ENCODE measurements at regions not wholly inside any gene's neighbourhood (a gene's known extent, or its start where the extent isn't known, plus 50 kb on each side); places are given as distances from the start of the nearest gene placed in this dataset.

GRCh38 chr6:168746013-168746412, 305.0 kb downstream of the SMOC2 start:
- no peaks in the 10 kb centered on the region for H4K20me1 ChIP-seq (ENCODE audit: insufficient read depth, low read length)
- H3K27me3 ChIP-seq (replicated peaks; ENCODE audit: insufficient read depth, low read length), result no peaks in the 10 kb centered on the region
- H3K4me3 ChIP-seq (ENCODE audit: low read length), result no peak overlapping the region
- H3K4me2 ChIP-seq (ENCODE audit: low read depth, low read length), result no peak overlapping the region
- H3K4me1 ChIP-seq (ENCODE audit: low read length), result no peaks in the 10 kb centered on the region
- no peaks in the 10 kb centered on the region for H3F3A ChIP-seq (ENCODE audit: insufficient read depth, low read length)
- DNase-seq, result no peak
- H2AFZ ChIP-seq (ENCODE audit: low read length), result no peak overlapping the region
- no peak overlapping the region for H3K9ac ChIP-seq (ENCODE audit: low read length)
- no peaks in the 10 kb centered on the region for H3K9me2 ChIP-seq (replicated peaks; ENCODE audit: insufficient read depth, low read length)
- H3K36me3 ChIP-seq (replicated peaks; ENCODE audit: insufficient read depth, low read length), result no peaks in the 10 kb centered on the region
- no peak overlapping the region for H3K27ac ChIP-seq (ENCODE audit: low read length)
- H3K9me3 ChIP-seq (replicated peaks; ENCODE audit: insufficient read depth, low read length), result no peaks in the 10 kb centered on the region
- no peak for TF ChIP-seq EZH2phosphoT487 (IDR thresholded peaks at IDR 0.05; ENCODE audit: low read length)
- no peaks in the 10 kb centered on the region for H3K79me2 ChIP-seq (ENCODE audit: low read length)

DNA sequence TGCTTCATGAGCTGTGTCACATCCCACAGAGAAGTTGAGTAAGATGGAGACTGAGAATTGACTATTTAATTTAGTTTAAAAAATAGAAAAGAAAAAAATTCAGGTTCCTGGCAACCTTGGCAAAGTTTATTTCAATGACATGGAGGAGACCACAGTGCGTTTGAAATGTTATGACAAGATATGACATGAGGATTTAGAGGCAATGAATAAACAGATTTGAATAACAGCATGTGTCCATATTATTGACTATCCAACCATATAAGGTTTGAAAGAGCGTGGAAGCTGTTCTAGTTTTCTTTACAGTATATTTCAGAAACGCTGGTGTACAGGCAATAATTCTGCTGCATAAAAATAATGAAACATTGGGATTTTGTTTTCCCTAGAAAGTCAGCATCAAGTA, 303.9 kb downstream of the SMOC2 start:
- no peak overlapping the region for H3K4me2 ChIP-seq (ENCODE audit: low read depth, low read length)
- no peaks in the 10 kb centered on the region for H3K27me3 ChIP-seq (replicated peaks; ENCODE audit: insufficient read depth, low read length)
- H3K79me2 ChIP-seq (ENCODE audit: low read length), result no peaks in the 10 kb centered on the region
- H3K4me1 ChIP-seq (ENCODE audit: low read length), result no peaks in the 10 kb centered on the region
- H3F3A ChIP-seq (ENCODE audit: insufficient read depth, low read length), result no peaks in the 10 kb centered on the region
- H2AFZ ChIP-seq (ENCODE audit: low read length), result no peak overlapping the region
- H3K9me3 ChIP-seq (replicated peaks; ENCODE audit: insufficient read depth, low read length), result no peaks in the 10 kb centered on the region
- DNase-seq, result no peak
- H3K27ac ChIP-seq (ENCODE audit: low read length), result no peak overlapping the region
- H3K36me3 ChIP-seq (replicated peaks; ENCODE audit: insufficient read depth, low read length), result no peaks in the 10 kb centered on the region
- no peak overlapping the region for H3K9ac ChIP-seq (ENCODE audit: low read length)
- no peak overlapping the region for H3K4me3 ChIP-seq (ENCODE audit: low read length)
- TF ChIP-seq EZH2 (optimal IDR thresholded peaks at IDR 0.05; ENCODE audit: low read depth, low read length) (no peak), EZH2phosphoT487 (IDR thresholded peaks at IDR 0.05; ENCODE audit: low read length) (no peak)
- TF ChIP-seq, protein P1, sequence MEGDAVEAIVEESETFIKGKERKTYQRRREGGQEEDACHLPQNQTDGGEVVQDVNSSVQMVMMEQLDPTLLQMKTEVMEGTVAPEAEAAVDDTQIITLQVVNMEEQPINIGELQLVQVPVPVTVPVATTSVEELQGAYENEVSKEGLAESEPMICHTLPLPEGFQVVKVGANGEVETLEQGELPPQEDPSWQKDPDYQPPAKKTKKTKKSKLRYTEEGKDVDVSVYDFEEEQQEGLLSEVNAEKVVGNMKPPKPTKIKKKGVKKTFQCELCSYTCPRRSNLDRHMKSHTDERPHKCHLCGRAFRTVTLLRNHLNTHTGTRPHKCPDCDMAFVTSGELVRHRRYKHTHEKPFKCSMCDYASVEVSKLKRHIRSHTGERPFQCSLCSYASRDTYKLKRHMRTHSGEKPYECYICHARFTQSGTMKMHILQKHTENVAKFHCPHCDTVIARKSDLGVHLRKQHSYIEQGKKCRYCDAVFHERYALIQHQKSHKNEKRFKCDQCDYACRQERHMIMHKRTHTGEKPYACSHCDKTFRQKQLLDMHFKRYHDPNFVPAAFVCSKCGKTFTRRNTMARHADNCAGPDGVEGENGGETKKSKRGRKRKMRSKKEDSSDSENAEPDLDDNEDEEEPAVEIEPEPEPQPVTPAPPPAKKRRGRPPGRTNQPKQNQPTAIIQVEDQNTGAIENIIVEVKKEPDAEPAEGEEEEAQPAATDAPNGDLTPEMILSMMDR (IDR thresholded peaks at IDR 0.05; ENCODE audit: low read length), result no peak
- no peaks in the 10 kb centered on the region for H4K20me1 ChIP-seq (ENCODE audit: insufficient read depth, low read length)
- no peaks in the 10 kb centered on the region for H3K9me2 ChIP-seq (replicated peaks; ENCODE audit: insufficient read depth, low read length)

DNA sequence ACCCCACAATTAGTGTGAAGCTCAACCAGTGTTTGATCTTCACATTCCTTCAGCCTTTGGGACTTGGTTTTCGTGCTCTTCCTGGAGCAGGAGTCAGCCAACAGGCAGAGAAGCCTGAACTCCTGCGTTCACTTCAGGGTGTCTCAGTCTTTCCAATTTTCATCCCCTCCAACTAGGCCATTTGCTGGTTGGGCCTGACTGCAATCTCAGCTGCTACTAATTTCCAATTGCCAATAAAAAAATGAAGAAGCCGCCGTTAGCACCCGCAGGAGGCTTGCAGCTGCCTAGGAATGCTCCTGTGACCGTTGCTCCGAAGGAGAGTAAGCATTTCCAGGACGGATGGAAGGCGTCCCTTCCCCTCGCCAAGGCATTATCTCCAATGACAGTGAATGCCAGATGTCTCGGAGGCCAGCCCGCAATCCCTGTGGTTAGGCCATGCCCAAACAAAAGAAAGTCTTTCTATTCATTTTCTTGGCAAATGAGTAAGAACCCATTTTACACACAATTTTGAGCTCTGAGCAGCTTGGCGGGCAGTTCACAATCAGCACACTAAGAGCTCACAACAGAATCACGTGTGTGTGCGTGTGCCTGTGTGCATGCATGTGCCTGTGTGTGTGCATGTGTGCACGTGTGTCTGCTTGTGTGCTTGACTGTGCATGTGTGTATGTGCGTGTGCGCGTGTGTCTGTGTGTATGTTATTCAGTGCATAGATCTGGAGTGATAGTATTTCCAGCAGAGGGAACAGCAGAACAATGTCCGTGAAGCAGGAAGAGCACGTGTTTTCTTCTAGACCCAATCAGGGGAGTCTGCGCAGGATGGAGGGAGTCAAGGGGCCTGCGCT, 301.2 kb downstream of the SMOC2 start:
- H3K4me2 ChIP-seq (ENCODE audit: low read depth, low read length), result no peak overlapping the region
- no peak overlapping the region for H3K9ac ChIP-seq (ENCODE audit: low read length)
- no peak for TF ChIP-seq EZH2 (optimal IDR thresholded peaks at IDR 0.05; ENCODE audit: low read depth, low read length)
- TF ChIP-seq, protein P1 (IDR thresholded peaks at IDR 0.05; ENCODE audit: low read length), result no peak
- TF ChIP-seq EZH2phosphoT487 (IDR thresholded peaks at IDR 0.05; ENCODE audit: low read length), result no peak
- no peaks in the 10 kb centered on the region for H3K79me2 ChIP-seq (ENCODE audit: low read length)
- no peak overlapping the region for H2AFZ ChIP-seq (ENCODE audit: low read length)
- no peaks in the 10 kb centered on the region for H3K36me3 ChIP-seq (replicated peaks; ENCODE audit: insufficient read depth, low read length)
- H3K4me3 ChIP-seq (ENCODE audit: low read length), result no peak overlapping the region
- H3K27ac ChIP-seq (ENCODE audit: low read length), result no peak overlapping the region
- no peaks in the 10 kb centered on the region for H4K20me1 ChIP-seq (ENCODE audit: insufficient read depth, low read length)
- no peaks in the 10 kb centered on the region for H3F3A ChIP-seq (ENCODE audit: insufficient read depth, low read length)
- no peaks in the 10 kb centered on the region for H3K27me3 ChIP-seq (replicated peaks; ENCODE audit: insufficient read depth, low read length)
- no peaks in the 10 kb centered on the region for H3K4me1 ChIP-seq (ENCODE audit: low read length)
- DNase-seq, result no peak
- no peaks in the 10 kb centered on the region for H3K9me3 ChIP-seq (replicated peaks; ENCODE audit: insufficient read depth, low read length)
- H3K9me2 ChIP-seq (replicated peaks; ENCODE audit: insufficient read depth, low read length), result no peaks in the 10 kb centered on the region

- H3F3A ChIP-seq (ENCODE audit: insufficient read depth, low read length), result no peaks in the 10 kb centered on the region
- H3K4me2 ChIP-seq (ENCODE audit: low read depth, low read length), result no peak overlapping the region
- no peaks in the 10 kb centered on the region for H3K27me3 ChIP-seq (replicated peaks; ENCODE audit: insufficient read depth, low read length)
- H4K20me1 ChIP-seq (ENCODE audit: insufficient read depth, low read length), result no peaks in the 10 kb centered on the region
- no peaks in the 10 kb centered on the region for H3K36me3 ChIP-seq (replicated peaks; ENCODE audit: insufficient read depth, low read length)
- no peak overlapping the region for H3K9ac ChIP-seq (ENCODE audit: low read length)
- H2AFZ ChIP-seq (ENCODE audit: low read length), result no peak overlapping the region
- H3K79me2 ChIP-seq (ENCODE audit: low read length), result no peaks in the 10 kb centered on the region
- TF ChIP-seq, protein P1 (IDR thresholded peaks at IDR 0.05; ENCODE audit: low read length), result no peak
- TF ChIP-seq EZH2phosphoT487 (IDR thresholded peaks at IDR 0.05; ENCODE audit: low read length) (no peak), EZH2 (optimal IDR thresholded peaks at IDR 0.05; ENCODE audit: low read depth, low read length) (no peak)
- H3K4me3 ChIP-seq (ENCODE audit: low read length), result no peak overlapping the region
- no peaks in the 10 kb centered on the region for H3K9me3 ChIP-seq (replicated peaks; ENCODE audit: insufficient read depth, low read length)
- DNase-seq, result no peak
- H3K4me1 ChIP-seq (ENCODE audit: low read length), result no peaks in the 10 kb centered on the region
- H3K9me2 ChIP-seq (replicated peaks; ENCODE audit: insufficient read depth, low read length), result no peaks in the 10 kb centered on the region
- H3K27ac ChIP-seq (ENCODE audit: low read length), result no peak overlapping the region
Measured at GRCh38 chr6:168741305-168741704, 300.3 kb downstream of the SMOC2 start.
